ENCODE measurements at regions not wholly inside any gene's neighbourhood (a gene's known extent, or its start where the extent isn't known, plus 50 kb on each side); places are given as distances from the start of the nearest gene placed in this dataset.

DNA sequence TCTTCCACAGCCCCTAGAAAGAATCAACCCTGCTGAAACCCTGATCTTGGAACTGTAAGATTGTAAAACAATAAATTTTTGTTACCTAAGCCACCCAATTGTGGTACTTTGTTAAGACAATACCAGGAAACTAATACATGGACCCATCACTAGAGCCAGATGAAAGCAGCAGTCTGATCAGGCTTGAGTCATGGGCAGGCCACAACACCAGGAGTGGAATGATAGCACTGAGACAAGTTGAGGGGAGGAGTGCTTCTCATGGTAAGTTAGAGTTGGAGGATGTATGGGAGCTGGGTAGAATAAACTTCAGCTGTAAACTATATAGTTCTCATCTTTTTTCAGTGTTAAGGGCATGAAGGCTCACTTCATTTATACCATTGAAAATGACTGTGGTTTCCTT lies 164.4 kb upstream of the OR13F1 start:
- TF ChIP-seq, protein P1, sequence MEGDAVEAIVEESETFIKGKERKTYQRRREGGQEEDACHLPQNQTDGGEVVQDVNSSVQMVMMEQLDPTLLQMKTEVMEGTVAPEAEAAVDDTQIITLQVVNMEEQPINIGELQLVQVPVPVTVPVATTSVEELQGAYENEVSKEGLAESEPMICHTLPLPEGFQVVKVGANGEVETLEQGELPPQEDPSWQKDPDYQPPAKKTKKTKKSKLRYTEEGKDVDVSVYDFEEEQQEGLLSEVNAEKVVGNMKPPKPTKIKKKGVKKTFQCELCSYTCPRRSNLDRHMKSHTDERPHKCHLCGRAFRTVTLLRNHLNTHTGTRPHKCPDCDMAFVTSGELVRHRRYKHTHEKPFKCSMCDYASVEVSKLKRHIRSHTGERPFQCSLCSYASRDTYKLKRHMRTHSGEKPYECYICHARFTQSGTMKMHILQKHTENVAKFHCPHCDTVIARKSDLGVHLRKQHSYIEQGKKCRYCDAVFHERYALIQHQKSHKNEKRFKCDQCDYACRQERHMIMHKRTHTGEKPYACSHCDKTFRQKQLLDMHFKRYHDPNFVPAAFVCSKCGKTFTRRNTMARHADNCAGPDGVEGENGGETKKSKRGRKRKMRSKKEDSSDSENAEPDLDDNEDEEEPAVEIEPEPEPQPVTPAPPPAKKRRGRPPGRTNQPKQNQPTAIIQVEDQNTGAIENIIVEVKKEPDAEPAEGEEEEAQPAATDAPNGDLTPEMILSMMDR (IDR thresholded peaks at IDR 0.05; ENCODE audit: insufficient read depth, low read depth, low read length): no peak
- TF ChIP-seq EZH2 (IDR thresholded peaks at IDR 0.05; ENCODE audit: insufficient read depth, low read length): no peak
